ENCODE measurements at regions not wholly inside any gene's neighbourhood (a gene's known extent, or its start where the extent isn't known, plus 50 kb on each side); places are given as distances from the start of the nearest gene placed in this dataset.

GRCh38 chr22:49622241-49623105 is 205.2 kb downstream of the BRD1 start:
- Histone ChIP-seq H3K27me3 (no peaks in the 10 kb centered on the region), H3K36me3 (no peaks in the 10 kb centered on the region), H3K9me3 (no peaks in the 10 kb centered on the region), H3K4me3 (no peak overlapping the region), H3K4me1 (no peaks in the 10 kb centered on the region), H3K27ac (no peak overlapping the region)
- no peak for TF ChIP-seq CTCF (IDR thresholded peaks at IDR 0.05)
- DNase-seq (ENCODE audit: low spot score): no peak

GRCh38 chr22:49621601-49622210 is 206.0 kb downstream of the BRD1 start:
- no peak for TF ChIP-seq CTCF (IDR thresholded peaks at IDR 0.05)
- H3K27ac ChIP-seq: no peak overlapping the region
- no peak for DNase-seq (ENCODE audit: low spot score)
- H3K4me1 ChIP-seq: no peaks in the 10 kb centered on the region
- no peak overlapping the region for H3K4me3 ChIP-seq
- H3K9me3 ChIP-seq: no peaks in the 10 kb centered on the region
- H3K36me3 ChIP-seq: no peaks in the 10 kb centered on the region
- no peaks in the 10 kb centered on the region for H3K27me3 ChIP-seq

DNA sequence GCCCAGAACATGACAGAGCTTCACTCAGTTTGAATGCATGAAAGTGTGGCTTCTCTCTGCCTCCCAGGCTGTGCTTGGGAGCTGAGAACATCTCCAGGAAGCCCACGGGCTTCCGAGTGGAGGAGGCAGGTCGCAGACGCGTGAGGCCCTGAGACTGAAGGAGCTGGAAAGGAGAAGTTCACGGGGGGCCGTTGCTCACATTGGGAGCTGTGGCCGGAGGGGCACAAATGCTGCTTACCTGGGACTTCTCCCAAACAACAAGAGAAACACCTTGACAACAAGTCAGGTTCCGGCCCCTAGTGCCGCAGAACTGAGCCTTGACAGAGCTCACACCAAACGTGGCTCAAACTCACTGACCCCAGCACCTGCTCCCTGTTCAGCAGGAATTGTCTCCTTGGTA is 207.0 kb downstream of the BRD1 start:
- Histone ChIP-seq H3K4me1 (no peaks in the 10 kb centered on the region), H3K27ac (no peak overlapping the region), H3K4me3 (no peak overlapping the region), H3K27me3 (no peaks in the 10 kb centered on the region), H3K9me3 (no peaks in the 10 kb centered on the region), H3K36me3 (no peaks in the 10 kb centered on the region)
- TF ChIP-seq CTCF (IDR thresholded peaks at IDR 0.05): no peak
- DNase-seq (ENCODE audit: low spot score): no peak

- H3K9me3 ChIP-seq: no peaks in the 10 kb centered on the region
- H3K27me3 ChIP-seq: no peaks in the 10 kb centered on the region
- H3K4me3 ChIP-seq: no peak overlapping the region
- H3K27ac ChIP-seq: no peak overlapping the region
- no peaks in the 10 kb centered on the region for H3K36me3 ChIP-seq
- H3K4me1 ChIP-seq: no peaks in the 10 kb centered on the region
- no peak for TF ChIP-seq CTCF (IDR thresholded peaks at IDR 0.05)
- DNase-seq (ENCODE audit: low spot score): no peak
Observed at GRCh38 chr22:49620003-49620556, 207.6 kb downstream of the BRD1 start.

DNA sequence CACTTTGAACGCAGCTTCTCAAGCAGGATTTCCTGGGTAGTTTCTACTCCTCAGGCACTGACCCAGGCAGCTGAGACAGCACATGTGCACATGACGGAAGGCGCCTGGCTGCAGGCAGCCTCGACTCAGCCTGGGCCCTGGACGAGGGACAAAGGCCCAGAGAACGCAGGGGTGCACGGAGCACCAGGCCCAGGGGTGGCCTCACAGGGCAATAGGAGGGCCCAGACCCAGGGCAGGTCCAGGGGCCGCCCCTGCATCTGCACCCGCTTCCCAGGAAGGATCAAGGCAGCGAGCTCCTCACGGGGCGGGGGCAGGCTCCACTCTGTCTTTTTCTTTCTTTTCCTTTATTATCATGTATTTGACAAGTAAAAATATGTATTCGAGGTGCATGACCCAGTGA is 208.4 kb downstream of the BRD1 start:
- no peak overlapping the region for H3K27ac ChIP-seq
- no peak overlapping the region for H3K4me3 ChIP-seq
- no peaks in the 10 kb centered on the region for H3K4me1 ChIP-seq
- H3K9me3 ChIP-seq: no peaks in the 10 kb centered on the region
- H3K27me3 ChIP-seq: no peaks in the 10 kb centered on the region
- no peak for DNase-seq (ENCODE audit: low spot score)
- no peaks in the 10 kb centered on the region for H3K36me3 ChIP-seq
- no peak for TF ChIP-seq CTCF (IDR thresholded peaks at IDR 0.05)

Measured in right atrium auricular region (tissue), 2 donors.